Activated naive CD4-positive, alpha-beta T cell treated with anti-CD3 and anti-CD28 coated beads, Interleukin-2, amount 50 U/mL, for 16 hours (primary cell): ENCODE measurements at regions not wholly inside any gene's neighbourhood (a gene's known extent, or its start where the extent isn't known, plus 50 kb on each side); places are given as distances from the start of the nearest gene placed in this dataset.

Source experiments
- DNase-seq: peaks from one replicate; pipeline ENCODE4 v3.0.0-alpha.2; 2020

- no peak for DNase-seq
Measured at GRCh38 chr21:36532769-36533467, 53.0 kb upstream of the CLDN14 start.

GRCh38 chr21:36533468-36533848 lies 53.5 kb upstream of the CLDN14 start:
- no peak for DNase-seq

GRCh38 chr21:36534656-36535055 lies 54.7 kb upstream of the CLDN14 start:
- no peak for DNase-seq

- DNase-seq = no peak
Measured at GRCh38 chr21:36535618-36536241, 55.8 kb upstream of the CLDN14 start.

GRCh38 chr21:36538761-36539160 lies 58.8 kb upstream of the CLDN14 start:
- DNase-seq = no peak

GRCh38 chr21:36539434-36540150 lies 59.7 kb upstream of the CLDN14 start:
- DNase-seq = no peak

GRCh38 chr21:36540700-36541099 lies 60.8 kb upstream of the CLDN14 start:
- no peak for DNase-seq

- DNase-seq = no peak
Measured at GRCh38 chr21:36541721-36542139, 61.8 kb upstream of the CLDN14 start.

GRCh38 chr21:36542312-36543101 lies 62.6 kb upstream of the CLDN14 start:
- DNase-seq = no peak

GRCh38 chr21:36543924-36544323 lies 64.0 kb upstream of the CLDN14 start:
- no peak for DNase-seq

GRCh38 chr21:36544545-36544944 lies 64.6 kb upstream of the CLDN14 start:
- DNase-seq = no peak

- DNase-seq = no peak
Measured at GRCh38 chr21:36545776-36546511, 66.0 kb upstream of the CLDN14 start.

GRCh38 chr21:36547464-36547863 lies 67.5 kb upstream of the CLDN14 start:
- DNase-seq = no peak

GRCh38 chr21:36548866-36549265 lies 68.9 kb upstream of the CLDN14 start:
- no peak for DNase-seq

GRCh38 chr21:36549470-36549869 lies 69.5 kb upstream of the CLDN14 start:
- DNase-seq = no peak

- DNase-seq = no peak
Measured at GRCh38 chr21:36550761-36551160, 70.8 kb upstream of the CLDN14 start.

GRCh38 chr21:36551321-36551720 lies 71.4 kb upstream of the CLDN14 start:
- no peak for DNase-seq

- DNase-seq = no peak
Measured at GRCh38 chr21:36551731-36552433, 72.0 kb upstream of the CLDN14 start.

- no peak for DNase-seq
Measured at GRCh38 chr21:36552434-36552785, 72.5 kb upstream of the CLDN14 start.

GRCh38 chr21:36553406-36553805 lies 73.5 kb upstream of the CLDN14 start:
- DNase-seq = no peak

GRCh38 chr21:36554411-36555157 lies 74.7 kb upstream of the CLDN14 start:
- no peak for DNase-seq
